ENCODE measurements at regions not wholly inside any gene's neighbourhood (a gene's known extent, or its start where the extent isn't known, plus 50 kb on each side); places are given as distances from the start of the nearest gene placed in this dataset.

GRCh38 chr1:30339866-30340265 lies 383.5 kb downstream of the MATN1 start:
- H3K79me2 ChIP-seq (ENCODE audit: insufficient read depth, low read depth) = no peaks in the 10 kb centered on the region
- no peaks in the 10 kb centered on the region for H3K4me1 ChIP-seq (ENCODE audit: low read depth, poor library complexity, severe bottlenecking)
- H3K4me2 ChIP-seq = no peak overlapping the region
- no peak overlapping the region for H3K4me3 ChIP-seq (IDR thresholded peaks at IDR 0.05; ENCODE audit: insufficient read depth, low read depth, low read length)
- no peak overlapping the region for H3K9ac ChIP-seq
- no peaks in the 10 kb centered on the region for H3K36me3 ChIP-seq (ENCODE audit: insufficient read depth)
- H4K20me1 ChIP-seq (ENCODE audit: insufficient read depth) = no peaks in the 10 kb centered on the region
- peaks cover 12% of the 10 kb centered on the region for H3K27me3 ChIP-seq (ENCODE audit: insufficient read depth, low read depth)
- H3K27ac ChIP-seq = no peak overlapping the region
- no peak for TF ChIP-seq CTCF (conservative IDR thresholded peaks at IDR 0.05; ENCODE audit: low read depth, low read length)
- H2AFZ ChIP-seq (ENCODE audit: low read depth) = no peak overlapping the region

GRCh38 chr1:30338765-30339164 lies 384.6 kb downstream of the MATN1 start:
- H3K79me2 ChIP-seq (ENCODE audit: insufficient read depth, low read depth) = no peaks in the 10 kb centered on the region
- H3K4me1 ChIP-seq (ENCODE audit: low read depth, poor library complexity, severe bottlenecking) = no peaks in the 10 kb centered on the region
- no peak overlapping the region for H3K27ac ChIP-seq
- no peak overlapping the region for H3K9ac ChIP-seq
- no peak overlapping the region for H3K4me2 ChIP-seq
- no peak overlapping the region for H3K4me3 ChIP-seq (IDR thresholded peaks at IDR 0.05; ENCODE audit: insufficient read depth, low read depth, low read length)
- H3K36me3 ChIP-seq (ENCODE audit: insufficient read depth) = no peaks in the 10 kb centered on the region
- TF ChIP-seq CTCF (conservative IDR thresholded peaks at IDR 0.05; ENCODE audit: low read depth, low read length) = no peak
- no peak overlapping the region for H2AFZ ChIP-seq (ENCODE audit: low read depth)
- H4K20me1 ChIP-seq (ENCODE audit: insufficient read depth) = no peaks in the 10 kb centered on the region
- peaks cover 1% of the 10 kb centered on the region; the same call in 1 of the 2 replicates for H3K27me3 ChIP-seq (ENCODE audit: insufficient read depth, low read depth)

- no peaks in the 10 kb centered on the region; the same call in 1 of the 2 replicates for H3K27me3 ChIP-seq (ENCODE audit: insufficient read depth, low read depth)
- H3K36me3 ChIP-seq (ENCODE audit: insufficient read depth) = no peaks in the 10 kb centered on the region
- no peak overlapping the region for H3K4me3 ChIP-seq (IDR thresholded peaks at IDR 0.05; ENCODE audit: insufficient read depth, low read depth, low read length)
- no peak for TF ChIP-seq CTCF (conservative IDR thresholded peaks at IDR 0.05; ENCODE audit: low read depth, low read length)
- no peaks in the 10 kb centered on the region for H3K79me2 ChIP-seq (ENCODE audit: insufficient read depth, low read depth)
- H3K27ac ChIP-seq = no peak overlapping the region
- no peak overlapping the region for H3K9ac ChIP-seq
- H2AFZ ChIP-seq (ENCODE audit: low read depth) = no peak overlapping the region
- H4K20me1 ChIP-seq (ENCODE audit: insufficient read depth) = no peaks in the 10 kb centered on the region
- H3K4me2 ChIP-seq = no peak overlapping the region
- no peaks in the 10 kb centered on the region for H3K4me1 ChIP-seq (ENCODE audit: low read depth, poor library complexity, severe bottlenecking)
Measured at GRCh38 chr1:30337324-30337620, 386.1 kb downstream of the MATN1 start.

GRCh38 chr1:30336550-30337323 lies 386.6 kb downstream of the MATN1 start:
- no peaks in the 10 kb centered on the region; the same call in 1 of the 2 replicates for H3K27me3 ChIP-seq (ENCODE audit: insufficient read depth, low read depth)
- H3K9ac ChIP-seq = no peak overlapping the region
- H3K27ac ChIP-seq = no peak overlapping the region

More at GRCh38 chr1:30336550-30337323, 386.6 kb downstream of the MATN1 start:
- Histone ChIP-seq H4K20me1 (ENCODE audit: insufficient read depth) (no peaks in the 10 kb centered on the region), H3K4me1 (ENCODE audit: low read depth, poor library complexity, severe bottlenecking) (no peaks in the 10 kb centered on the region), H2AFZ (ENCODE audit: low read depth) (no peak overlapping the region), H3K36me3 (ENCODE audit: insufficient read depth) (no peaks in the 10 kb centered on the region), H3K79me2 (ENCODE audit: insufficient read depth, low read depth) (no peaks in the 10 kb centered on the region), H3K4me2 (no peak overlapping the region), H3K4me3 (IDR thresholded peaks at IDR 0.05; ENCODE audit: insufficient read depth, low read depth, low read length) (no peak overlapping the region)
- no peak for TF ChIP-seq CTCF (conservative IDR thresholded peaks at IDR 0.05; ENCODE audit: low read depth, low read length)

Measured in KMS-11 (cell line).